Activated CD4-positive, CD25-positive, alpha-beta regulatory T cell (primary cell): ENCODE measurements at regions not wholly inside any gene's neighbourhood (a gene's known extent, or its start where the extent isn't known, plus 50 kb on each side); places are given as distances from the start of the nearest gene placed in this dataset.
"Not testable (repeated sequence)": the region's sequence is repeated elsewhere in the genome, so short reads cannot be mapped to it uniquely, and the experiment has no call there.

Source experiments
- DNase-seq, 4 experiments: peaks; one replicate each; lab custom pipeline; 2025; lab: John Stamatoyannopoulos, UW

GRCh38 chr3:170651260-170651845, 65.5 kb upstream of the SLC7A14 start:
- DNase-seq: no peak

- not testable (repeated sequence) for DNase-seq
These were observed 64.7 kb upstream of the SLC7A14 start for GRCh38 chr3:170650557-170650956.

- DNase-seq: no peak
These were observed 58.8 kb upstream of the SLC7A14 start for GRCh38 chr3:170644711-170645110.

- DNase-seq: no peak
These were observed 58.0 kb upstream of the SLC7A14 start for GRCh38 chr3:170643831-170644230.

GRCh38 chr3:170642882-170643601, 57.2 kb upstream of the SLC7A14 start:
- no peak for DNase-seq

GRCh38 chr3:170641510-170642236, 55.8 kb upstream of the SLC7A14 start:
- DNase-seq: no peak

- DNase-seq: no peak
These were observed 54.9 kb upstream of the SLC7A14 start for GRCh38 chr3:170640737-170641171.

GRCh38 chr3:170638988-170639387, 53.1 kb upstream of the SLC7A14 start:
- no peak for DNase-seq

GRCh38 chr3:170637306-170637705, 51.4 kb upstream of the SLC7A14 start:
- DNase-seq: no peak

GRCh38 chr3:170636400-170636973, 50.6 kb upstream of the SLC7A14 start:
- DNase-seq: no peak
